Adrenal gland (tissue), 5 donors: ENCODE measurements at regions not wholly inside any gene's neighbourhood (a gene's known extent, or its start where the extent isn't known, plus 50 kb on each side); places are given as distances from the start of the nearest gene placed in this dataset.

ENCODE experiments used
- CTCF ChIP-seq, 6 experiments: fragments of 450-650 bp in 4 of 6; fragments of 200-600 bp in 2 of 6; sonication (generic) in 1 of 6; IDR thresholded peaks; 1 replicate in 5 of 6; 2 replicates in 1 of 6; pipeline versions ENCODE4 v1.5.1 to v1.8.0; 2016 to 2021; ENCODE audit warnings: antibody characterized with exemption in 6 of 6, mild to moderate bottlenecking in 2 of 6, moderate library complexity in 1 of 6
- POLR2A ChIP-seq, 2 donors: fragments of 450-650 bp; IDR thresholded peaks; one replicate each; pipeline ENCODE4 v1.6.1; 2017; ENCODE audit warnings: antibody characterized with exemption in 2 of 2, mild to moderate bottlenecking in 2 of 2, moderate library complexity in 1 of 2
- donor health status: DM: no; HTN: no; CAD: no.

- TF ChIP-seq CTCF (IDR thresholded peaks at IDR 0.05) (no peak), POLR2A (IDR thresholded peaks at IDR 0.05) (no peak)
Measured at GRCh38 chr2:66251573-66251972, 183.4 kb upstream of the MEIS1 start.
